ENCODE measurements at regions not wholly inside any gene's neighbourhood (a gene's known extent, or its start where the extent isn't known, plus 50 kb on each side); places are given as distances from the start of the nearest gene placed in this dataset.
"Not testable (repeated sequence)": the region's sequence is repeated elsewhere in the genome, so short reads cannot be mapped to it uniquely, and the experiment has no call there.

- DNase-seq = no peak
Observed at GRCh38 chr2:203585516-203585915, 50.4 kb upstream of the RAPH1 start.

GRCh38 chr2:203586206-203586605 lies 51.1 kb upstream of the RAPH1 start:
- no peak for DNase-seq

- DNase-seq = no peak
Observed at GRCh38 chr2:203586696-203587095, 51.6 kb upstream of the RAPH1 start.

GRCh38 chr2:203590496-203590895 lies 55.4 kb upstream of the RAPH1 start:
- no peak for DNase-seq

GRCh38 chr2:203591642-203592041 lies 56.5 kb upstream of the RAPH1 start:
- DNase-seq = no peak

- DNase-seq = no peak
Observed at GRCh38 chr2:203592470-203592869, 57.4 kb upstream of the RAPH1 start.

GRCh38 chr2:203594541-203594940 lies 59.4 kb upstream of the RAPH1 start:
- no peak for DNase-seq

- no peak for DNase-seq
Observed at GRCh38 chr2:203596183-203596582, 61.1 kb upstream of the RAPH1 start.

GRCh38 chr2:203599509-203599908 lies 64.4 kb upstream of the RAPH1 start:
- DNase-seq = no peak

GRCh38 chr2:203600286-203600685 lies 65.2 kb upstream of the RAPH1 start:
- DNase-seq = no peak

- DNase-seq = no peak
Observed at GRCh38 chr2:203603456-203604389, 68.6 kb upstream of the RAPH1 start.

GRCh38 chr2:203605302-203605701 lies 70.2 kb upstream of the RAPH1 start:
- no peak for DNase-seq

- no peak for DNase-seq
Observed at GRCh38 chr2:203606051-203606450, 71.0 kb upstream of the RAPH1 start.

GRCh38 chr2:203610558-203610957 lies 75.5 kb upstream of the RAPH1 start:
- DNase-seq = no peak

GRCh38 chr2:203612246-203612645 lies 77.1 kb upstream of the RAPH1 start:
- DNase-seq = no peak

GRCh38 chr2:203619267-203619878 lies 84.3 kb upstream of the RAPH1 start:
- DNase-seq = no peak

- no peak for DNase-seq
Observed at GRCh38 chr2:203621981-203622515, 84.4 kb upstream of the CD28 start.

GRCh38 chr2:203623096-203623495 lies 83.3 kb upstream of the CD28 start:
- no peak for DNase-seq

- no peak for DNase-seq
Observed at GRCh38 chr2:203623661-203624060, 82.8 kb upstream of the CD28 start.

GRCh38 chr2:203625701-203626100 lies 80.7 kb upstream of the CD28 start:
- no peak for DNase-seq

- DNase-seq = not testable (repeated sequence)
Observed at GRCh38 chr2:203626247-203626646, 80.2 kb upstream of the CD28 start.

GRCh38 chr2:203626952-203627681 lies 79.3 kb upstream of the CD28 start:
- no peak for DNase-seq

- no peak for DNase-seq
Observed at GRCh38 chr2:203629699-203630098, 76.7 kb upstream of the CD28 start.

Measured in stimulated activated naive CD4-positive, alpha-beta T cell (primary cell).